ENCODE measurements at regions not wholly inside any gene's neighbourhood (a gene's known extent, or its start where the extent isn't known, plus 50 kb on each side); places are given as distances from the start of the nearest gene placed in this dataset.

- no peak for DNase-seq (ENCODE audit: extremely low spot score)
- WGBS = 20% methylated on average over 1 of the region's 1 CpG
- Histone ChIP-seq H3K4me1 (ENCODE audit: insufficient read depth) (no peaks in the 10 kb centered on the region), H3K27ac (ENCODE audit: low read depth) (no peak overlapping the region), H3K36me3 (ENCODE audit: insufficient read depth) (no peaks in the 10 kb centered on the region), H3K4me3 (ENCODE audit: low read depth, low read length) (no peak overlapping the region)
These were observed 190.3 kb downstream of the SYK start for GRCh38 chr9:90991953-90992352.

- no peaks in the 10 kb centered on the region for H3K4me1 ChIP-seq (ENCODE audit: insufficient read depth)
- DNase-seq (ENCODE audit: extremely low spot score) = no peak
- no peak overlapping the region for H3K4me3 ChIP-seq (ENCODE audit: low read depth, low read length)
- WGBS = 90% methylated on average over 2 of the region's 2 CpGs
- H3K36me3 ChIP-seq (ENCODE audit: insufficient read depth) = no peaks in the 10 kb centered on the region
- no peak overlapping the region for H3K27ac ChIP-seq (ENCODE audit: low read depth)
These were observed 193.9 kb downstream of the SYK start for GRCh38 chr9:90995516-90995915.

- Histone ChIP-seq H3K4me3 (ENCODE audit: low read depth, low read length) (no peak overlapping the region), H3K27ac (ENCODE audit: low read depth) (no peak overlapping the region), H3K4me1 (ENCODE audit: insufficient read depth) (no peaks in the 10 kb centered on the region), H3K36me3 (ENCODE audit: insufficient read depth) (no peaks in the 10 kb centered on the region)
- DNase-seq (ENCODE audit: extremely low spot score) = no peak
- 73% methylated on average over 6 of the region's 6 CpGs for WGBS
These were observed 194.8 kb downstream of the SYK start for GRCh38 chr9:90996154-90997065.

- no peak overlapping the region for H3K27ac ChIP-seq (ENCODE audit: low read depth)
- no peak for DNase-seq (ENCODE audit: extremely low spot score)
- H3K36me3 ChIP-seq (ENCODE audit: insufficient read depth) = no peaks in the 10 kb centered on the region
- 73% methylated on average over 7 of the region's 7 CpGs for WGBS
- H3K4me3 ChIP-seq (ENCODE audit: low read depth, low read length) = no peak overlapping the region
- no peaks in the 10 kb centered on the region for H3K4me1 ChIP-seq (ENCODE audit: insufficient read depth)
These were observed 197.0 kb downstream of the SYK start for GRCh38 chr9:90998573-90998972.

GRCh38 chr9:90999425-91000397 lies 198.1 kb downstream of the SYK start:
- H3K4me3 ChIP-seq (ENCODE audit: low read depth, low read length) = no peak overlapping the region
- DNase-seq (ENCODE audit: extremely low spot score) = peak; percentile 35
- no peak overlapping the region for H3K27ac ChIP-seq (ENCODE audit: low read depth)
- H3K36me3 ChIP-seq (ENCODE audit: insufficient read depth) = no peaks in the 10 kb centered on the region
- 77% methylated on average over 16 of the region's 16 CpGs for WGBS
- no peaks in the 10 kb centered on the region for H3K4me1 ChIP-seq (ENCODE audit: insufficient read depth)

- Histone ChIP-seq H3K27ac (ENCODE audit: low read depth) (peak overlapping the region; percentile 46), H3K4me1 (ENCODE audit: insufficient read depth) (no peaks in the 10 kb centered on the region), H3K4me3 (ENCODE audit: low read depth, low read length) (no peak overlapping the region), H3K36me3 (ENCODE audit: insufficient read depth) (no peaks in the 10 kb centered on the region)
- 70% methylated on average over 2 of the region's 2 CpGs for WGBS
- no peak for DNase-seq (ENCODE audit: extremely low spot score)
These were observed 199.6 kb downstream of the SYK start for GRCh38 chr9:91001146-91001611.

GRCh38 chr9:91004484-91004883 lies 202.9 kb downstream of the SYK start:
- 76% methylated on average over 6 of the region's 6 CpGs for WGBS
- Histone ChIP-seq H3K4me1 (ENCODE audit: insufficient read depth) (no peaks in the 10 kb centered on the region), H3K4me3 (ENCODE audit: low read depth, low read length) (no peak overlapping the region), H3K27ac (ENCODE audit: low read depth) (no peak overlapping the region), H3K36me3 (ENCODE audit: insufficient read depth) (no peaks in the 10 kb centered on the region)
- DNase-seq (ENCODE audit: extremely low spot score) = no peak

GRCh38 chr9:91004992-91005391 lies 203.4 kb downstream of the SYK start:
- Histone ChIP-seq H3K36me3 (ENCODE audit: insufficient read depth) (no peaks in the 10 kb centered on the region), H3K4me1 (ENCODE audit: insufficient read depth) (no peaks in the 10 kb centered on the region), H3K27ac (ENCODE audit: low read depth) (no peak overlapping the region), H3K4me3 (ENCODE audit: low read depth, low read length) (no peak overlapping the region)
- no peak for DNase-seq (ENCODE audit: extremely low spot score)
- 74% methylated on average over 4 of the region's 4 CpGs for WGBS

- Histone ChIP-seq H3K36me3 (ENCODE audit: insufficient read depth) (no peaks in the 10 kb centered on the region), H3K4me3 (ENCODE audit: low read depth, low read length) (no peak overlapping the region), H3K27ac (ENCODE audit: low read depth) (no peak overlapping the region), H3K4me1 (ENCODE audit: insufficient read depth) (no peaks in the 10 kb centered on the region)
- WGBS = 87% methylated on average over 3 of the region's 3 CpGs
- no peak for DNase-seq (ENCODE audit: extremely low spot score)
These were observed 204.4 kb downstream of the SYK start for GRCh38 chr9:91006046-91006445.

- no peaks in the 10 kb centered on the region for H3K4me1 ChIP-seq (ENCODE audit: insufficient read depth)
- WGBS = 88% methylated on average over 3 of the region's 3 CpGs
- H3K27ac ChIP-seq (ENCODE audit: low read depth) = no peak overlapping the region
- no peak for DNase-seq (ENCODE audit: extremely low spot score)
- H3K36me3 ChIP-seq (ENCODE audit: insufficient read depth) = no peaks in the 10 kb centered on the region
- H3K4me3 ChIP-seq (ENCODE audit: low read depth, low read length) = no peak overlapping the region
These were observed 206.9 kb downstream of the SYK start for GRCh38 chr9:91008568-91008967.

GRCh38 chr9:91011891-91012290 lies 210.3 kb downstream of the SYK start:
- H3K27ac ChIP-seq (ENCODE audit: low read depth) = no peak overlapping the region
- no peak overlapping the region for H3K4me3 ChIP-seq (ENCODE audit: low read depth, low read length)
- H3K36me3 ChIP-seq (ENCODE audit: insufficient read depth) = no peaks in the 10 kb centered on the region
- H3K4me1 ChIP-seq (ENCODE audit: insufficient read depth) = no peaks in the 10 kb centered on the region
- no peak for DNase-seq (ENCODE audit: extremely low spot score)
- 64% methylated on average over 3 of the region's 3 CpGs for WGBS

GRCh38 chr9:91012933-91013841 lies 211.6 kb downstream of the SYK start:
- Histone ChIP-seq H3K27ac (ENCODE audit: low read depth) (no peak overlapping the region), H3K4me1 (ENCODE audit: insufficient read depth) (no peaks in the 10 kb centered on the region), H3K4me3 (ENCODE audit: low read depth, low read length) (no peak overlapping the region), H3K36me3 (ENCODE audit: insufficient read depth) (no peaks in the 10 kb centered on the region)
- WGBS = 91% methylated on average over 6 of the region's 6 CpGs
- DNase-seq (ENCODE audit: extremely low spot score) = no peak

GRCh38 chr9:91017245-91017644 lies 215.6 kb downstream of the SYK start:
- no peak for DNase-seq (ENCODE audit: extremely low spot score)
- H3K27ac ChIP-seq (ENCODE audit: low read depth) = no peak overlapping the region
- 80% methylated on average over 6 of the region's 6 CpGs for WGBS

More at GRCh38 chr9:91017245-91017644, 215.6 kb downstream of the SYK start:
- Histone ChIP-seq H3K4me3 (ENCODE audit: low read depth, low read length) (no peak overlapping the region), H3K36me3 (ENCODE audit: insufficient read depth) (no peaks in the 10 kb centered on the region), H3K4me1 (ENCODE audit: insufficient read depth) (no peaks in the 10 kb centered on the region)

Data from urinary bladder (tissue), 3 donors.